ENCODE measurements at regions not wholly inside any gene's neighbourhood (a gene's known extent, or its start where the extent isn't known, plus 50 kb on each side); places are given as distances from the start of the nearest gene placed in this dataset.

DNA sequence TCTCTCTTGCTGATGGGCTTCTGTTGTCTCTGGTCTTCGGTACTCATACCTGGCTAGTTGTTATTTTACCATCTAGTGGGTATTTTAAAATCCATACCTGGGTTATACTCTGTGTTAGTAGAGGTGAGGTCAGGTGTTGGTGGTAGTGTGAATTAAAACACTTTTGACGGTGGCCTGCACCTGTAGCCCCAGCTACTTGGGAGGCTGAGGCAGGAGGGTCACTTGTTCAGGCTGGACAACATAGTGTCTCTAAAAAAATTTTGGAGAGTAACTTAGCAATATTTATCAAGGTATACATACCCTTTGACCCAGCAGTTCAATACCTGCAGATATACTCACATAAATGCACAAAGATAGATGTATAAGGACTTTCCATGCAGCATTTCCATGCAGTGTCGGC is 55.4 kb downstream of the GSX1 start:
- no peaks in the 10 kb centered on the region for H3K4me1 ChIP-seq (ENCODE audit: low read depth)
- TF ChIP-seq, protein P1, sequence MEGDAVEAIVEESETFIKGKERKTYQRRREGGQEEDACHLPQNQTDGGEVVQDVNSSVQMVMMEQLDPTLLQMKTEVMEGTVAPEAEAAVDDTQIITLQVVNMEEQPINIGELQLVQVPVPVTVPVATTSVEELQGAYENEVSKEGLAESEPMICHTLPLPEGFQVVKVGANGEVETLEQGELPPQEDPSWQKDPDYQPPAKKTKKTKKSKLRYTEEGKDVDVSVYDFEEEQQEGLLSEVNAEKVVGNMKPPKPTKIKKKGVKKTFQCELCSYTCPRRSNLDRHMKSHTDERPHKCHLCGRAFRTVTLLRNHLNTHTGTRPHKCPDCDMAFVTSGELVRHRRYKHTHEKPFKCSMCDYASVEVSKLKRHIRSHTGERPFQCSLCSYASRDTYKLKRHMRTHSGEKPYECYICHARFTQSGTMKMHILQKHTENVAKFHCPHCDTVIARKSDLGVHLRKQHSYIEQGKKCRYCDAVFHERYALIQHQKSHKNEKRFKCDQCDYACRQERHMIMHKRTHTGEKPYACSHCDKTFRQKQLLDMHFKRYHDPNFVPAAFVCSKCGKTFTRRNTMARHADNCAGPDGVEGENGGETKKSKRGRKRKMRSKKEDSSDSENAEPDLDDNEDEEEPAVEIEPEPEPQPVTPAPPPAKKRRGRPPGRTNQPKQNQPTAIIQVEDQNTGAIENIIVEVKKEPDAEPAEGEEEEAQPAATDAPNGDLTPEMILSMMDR (IDR thresholded peaks at IDR 0.05; ENCODE audit: low read depth, low read length): no peak
- no peak overlapping the region for H3K27ac ChIP-seq
- H3K27me3 ChIP-seq: peaks cover 63% of the 10 kb centered on the region
- no peaks in the 10 kb centered on the region for H3K9me3 ChIP-seq (ENCODE audit: low read depth)
- H3K4me3 ChIP-seq: no peak overlapping the region
- no peaks in the 10 kb centered on the region for H3K36me3 ChIP-seq
- no peak for DNase-seq (ENCODE audit: low read depth in 1 of 2, low spot score in 1 of 2)

DNA sequence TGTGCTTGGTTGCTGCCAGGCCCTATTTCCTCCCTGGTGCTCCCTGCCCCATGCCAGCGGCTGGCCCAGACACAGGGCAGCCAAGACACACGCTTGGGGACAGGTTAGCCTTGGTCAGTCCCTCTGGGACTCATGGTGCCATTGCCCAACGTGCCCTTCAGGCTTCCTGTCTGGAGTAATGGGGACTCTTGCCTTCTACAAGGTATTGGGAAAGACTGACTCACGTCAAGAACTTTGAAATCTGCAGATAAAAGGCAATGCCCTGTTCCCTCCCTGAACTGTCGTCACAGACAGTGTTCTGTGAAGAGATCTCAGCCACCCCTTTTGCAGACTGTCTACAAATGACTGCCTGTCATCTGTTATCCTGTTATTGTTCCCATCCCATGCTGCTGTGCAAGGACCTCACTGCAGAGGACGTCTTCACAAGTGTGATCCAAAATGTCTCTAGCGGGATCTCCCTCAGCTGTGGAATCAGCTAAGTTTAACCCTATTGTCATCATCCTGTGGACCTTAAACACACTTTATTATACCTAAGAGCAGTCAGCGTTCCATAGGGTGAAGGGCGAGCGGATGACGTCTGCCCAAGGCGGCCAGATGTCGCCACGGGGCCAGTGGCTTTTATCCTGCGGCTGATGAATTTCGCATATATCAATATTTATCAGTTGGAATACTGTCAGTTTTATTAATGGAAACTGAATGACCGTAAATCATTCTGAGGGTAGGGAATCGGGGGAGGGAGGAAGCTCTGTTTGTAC is 59.0 kb downstream of the GSX1 start:
- Histone ChIP-seq H3K4me3 (no peak overlapping the region), H3K27me3 (peaks cover 84% of the 10 kb centered on the region), H3K36me3 (no peaks in the 10 kb centered on the region), H3K27ac (no peak overlapping the region), H3K4me1 (ENCODE audit: low read depth) (no peaks in the 10 kb centered on the region), H3K9me3 (ENCODE audit: low read depth) (no peaks in the 10 kb centered on the region)
- TF ChIP-seq, protein P1 (IDR thresholded peaks at IDR 0.05; ENCODE audit: low read depth, low read length): no peak
- DNase-seq (ENCODE audit: low read depth in 1 of 2, low spot score in 1 of 2): no peak

DNA sequence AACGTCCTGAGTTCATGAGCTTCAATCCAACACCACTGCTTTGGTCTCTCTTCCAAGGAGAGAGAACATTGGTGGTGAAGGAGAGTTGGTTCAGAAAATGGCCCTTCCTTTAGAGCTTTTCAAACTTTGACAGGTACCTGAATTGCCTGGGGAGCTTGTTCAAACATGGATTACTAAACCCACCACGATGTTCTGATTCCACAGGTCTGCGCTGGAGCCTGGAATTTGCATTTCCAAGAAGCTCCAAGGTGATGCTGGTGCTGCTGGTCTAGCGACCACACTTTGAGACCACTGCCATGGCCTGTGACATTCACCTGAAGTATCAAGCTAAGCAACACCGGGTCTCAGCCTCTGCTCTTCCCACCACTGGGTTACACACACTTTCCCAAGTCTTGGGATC is 60.2 kb downstream of the GSX1 start:
- no peak for DNase-seq (ENCODE audit: low read depth in 1 of 2, low spot score in 1 of 2)
- H3K27me3 ChIP-seq: peaks cover 71% of the 10 kb centered on the region
- TF ChIP-seq, protein P1 (IDR thresholded peaks at IDR 0.05; ENCODE audit: low read depth, low read length): no peak

DNA sequence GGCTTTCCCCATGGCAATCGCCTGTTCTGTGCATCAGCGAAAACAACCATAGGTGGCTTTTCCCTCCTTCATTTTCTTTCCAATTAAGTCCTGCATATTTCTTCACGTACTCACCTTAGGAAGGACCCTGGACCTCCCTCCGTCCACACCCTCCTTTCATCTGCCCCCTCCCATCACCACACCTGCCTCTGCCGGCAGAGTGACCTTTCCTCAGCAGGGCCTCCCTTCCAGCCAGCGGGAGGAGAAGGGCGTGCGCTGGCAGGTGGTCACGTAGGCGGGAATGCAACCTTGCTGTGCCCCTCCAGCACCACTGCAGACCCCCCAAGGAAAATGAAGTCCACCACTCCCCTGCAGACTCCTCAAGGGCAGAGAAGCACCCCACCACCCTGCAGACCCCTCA is 61.1 kb downstream of the GSX1 start:
- H3K4me3 ChIP-seq: no peak overlapping the region
- no peaks in the 10 kb centered on the region for H3K9me3 ChIP-seq (ENCODE audit: low read depth)
- H3K27ac ChIP-seq: no peak overlapping the region
- H3K4me1 ChIP-seq (ENCODE audit: low read depth): no peaks in the 10 kb centered on the region
- TF ChIP-seq, protein P1 (IDR thresholded peaks at IDR 0.05; ENCODE audit: low read depth, low read length): no peak
- peaks cover 68% of the 10 kb centered on the region for H3K27me3 ChIP-seq
- no peaks in the 10 kb centered on the region for H3K36me3 ChIP-seq
- DNase-seq (ENCODE audit: low read depth in 1 of 2, low spot score in 1 of 2): no peak

More for the DNA sequence above, 60.2 kb downstream of the GSX1 start:
- no peaks in the 10 kb centered on the region for H3K9me3 ChIP-seq (ENCODE audit: low read depth)
- no peak overlapping the region for H3K4me3 ChIP-seq
- H3K36me3 ChIP-seq: no peaks in the 10 kb centered on the region
- H3K4me1 ChIP-seq (ENCODE audit: low read depth): no peaks in the 10 kb centered on the region
- no peak overlapping the region for H3K27ac ChIP-seq

DNA sequence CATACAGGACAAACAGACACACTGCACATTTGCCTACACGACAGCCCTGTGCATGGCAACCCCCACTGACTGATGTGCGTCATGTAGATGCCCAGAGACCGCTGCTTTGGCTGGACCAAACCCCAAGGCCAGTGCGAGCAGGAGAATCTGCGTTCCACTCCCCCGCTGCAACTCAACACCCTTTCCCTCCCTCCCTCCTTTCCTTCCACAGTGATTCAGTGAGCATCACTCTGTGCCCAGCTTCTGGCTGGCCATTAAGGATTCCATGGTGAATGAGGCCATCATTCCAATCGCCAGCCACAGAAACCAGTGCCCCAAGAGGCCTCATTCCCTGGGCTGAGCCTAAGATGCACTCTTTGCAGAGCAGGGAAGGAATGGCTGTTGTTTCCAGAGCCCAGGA is 61.6 kb downstream of the GSX1 start:
- Histone ChIP-seq H3K9me3 (ENCODE audit: low read depth) (no peaks in the 10 kb centered on the region), H3K27me3 (peaks cover 67% of the 10 kb centered on the region), H3K36me3 (no peaks in the 10 kb centered on the region), H3K4me3 (no peak overlapping the region), H3K27ac (no peak overlapping the region), H3K4me1 (ENCODE audit: low read depth) (no peaks in the 10 kb centered on the region)
- DNase-seq (ENCODE audit: low read depth in 1 of 2, low spot score in 1 of 2): no peak
- TF ChIP-seq, protein P1 (IDR thresholded peaks at IDR 0.05; ENCODE audit: low read depth, low read length): no peak

Data from cardiac muscle cell (in vitro differentiated cells and primary cell).